ENCODE measurements at regions not wholly inside any gene's neighbourhood (a gene's known extent, or its start where the extent isn't known, plus 50 kb on each side); places are given as distances from the start of the nearest gene placed in this dataset.

- Histone ChIP-seq H3K4me1 (ENCODE audit: control insufficient read depth, insufficient read depth, low read length) (no peaks in the 10 kb centered on the region), H3K4me3 (no peak overlapping the region), H2AFZ (ENCODE audit: control insufficient read depth, low read depth, low read length) (no peak overlapping the region), H3K9ac (ENCODE audit: control insufficient read depth, insufficient read depth, low read length) (no peak overlapping the region), H3K27ac (ENCODE audit: control insufficient read depth, insufficient read depth) (no peak overlapping the region), H3K27me3 (replicated peaks in 1 of 2; ENCODE audit: control insufficient read depth in 2 of 2, insufficient read depth in 2 of 2, low read length in 1 of 2) (no peaks in the 10 kb centered on the region), H3K36me3 (ENCODE audit: control insufficient read depth in 2 of 2, insufficient read depth in 2 of 2, low read length in 1 of 2) (no peaks in the 10 kb centered on the region), H3K9me3 (replicated peaks; ENCODE audit: control insufficient read depth, insufficient read depth, low read length) (no peaks in the 10 kb centered on the region; the same call in 2 of the 3 replicates), H3K4me2 (ENCODE audit: control insufficient read depth, insufficient read depth) (no peak overlapping the region), H4K20me1 (ENCODE audit: control insufficient read depth, insufficient read depth) (no peaks in the 10 kb centered on the region), H3K79me2 (ENCODE audit: control insufficient read depth, insufficient read depth, low read length) (no peaks in the 10 kb centered on the region)
- ChIA-PET RAD21 (ENCODE audit: unreplicated experiment) (no interaction called here), CTCF (no interaction called here), SMC1A (ENCODE audit: uncharacterized antibody, unreplicated experiment) (interaction anchor here (1.0 kb wide), 1 partner anchor 164 kb away, joined by 3 read pairs; no protein-coding TSS in a partner anchor), POLR2A (no interaction called here)
- WGBS (ENCODE audit: insufficient coverage, insufficient replicate concordance, low lambda C conversion rate, missing lambda C conversion rate): 46% methylated on average over 15 of the region's 15 CpGs
- no peak for ATAC-seq
- FAIRE-seq: no peak
- intact Hi-C loops (cut with micrococcal nuclease; ENCODE audit: unreplicated experiment) (no loop called here), in situ Hi-C loops (cut with MboI) (no loop called here)
- BruUV-seq (replicated peaks): no TSS peak
- DNase-seq (ENCODE audit: low read depth, low spot score): no peak
- no peak for TF ChIP-seq IKZF2 (IDR thresholded peaks at IDR 0.05)
- TF ChIP-seq USF1 (IDR thresholded peaks at IDR 0.05; ENCODE audit: borderline replicate concordance, extremely low read length, insufficient read depth, low read depth, low read length): no peak
- no peak for TF ChIP-seq TCF12 (IDR thresholded peaks at IDR 0.05; ENCODE audit: low read depth, low read length)
- no peak for TF ChIP-seq RAD51 (IDR thresholded peaks at IDR 0.05)
- TF ChIP-seq ESRRA (IDR thresholded peaks at IDR 0.05; ENCODE audit: low read length): no peak
- no peak for TF ChIP-seq SMAD1 (IDR thresholded peaks at IDR 0.05; ENCODE audit: low read depth, partially characterized antibody)
- no peak for TF ChIP-seq TBL1XR1 (IDR thresholded peaks at IDR 0.05; ENCODE audit: low read depth, low read length)
- TF ChIP-seq GABPA (IDR thresholded peaks at IDR 0.05; ENCODE audit: low read depth): no peak
- no peak for TF ChIP-seq RELB (IDR thresholded peaks at IDR 0.05; ENCODE audit: low read depth)
- TF ChIP-seq ZBTB40 (IDR thresholded peaks at IDR 0.05; ENCODE audit: borderline replicate concordance): no peak
- TF ChIP-seq ZNF687 (IDR thresholded peaks at IDR 0.05): no peak
Measured at GRCh38 chr12:125519026-125519651, 453.9 kb downstream of the AACS start.
